ENCODE measurements at regions not wholly inside any gene's neighbourhood (a gene's known extent, or its start where the extent isn't known, plus 50 kb on each side); places are given as distances from the start of the nearest gene placed in this dataset.
A peak's percentile ranks its signal among the peaks of the same experiment; 100 is the strongest.
"Not testable (repeated sequence)": the region's sequence is repeated elsewhere in the genome, so short reads cannot be mapped to it uniquely, and the experiment has no call there.

GRCh38 chr5:75839547-75839946, 122.3 kb upstream of the POC5 start:
- DNase-seq = no peak

GRCh38 chr5:75837258-75837841, 120.1 kb upstream of the POC5 start:
- DNase-seq = no peak

- no peak for DNase-seq
Measured at GRCh38 chr5:75831561-75831960, 114.3 kb upstream of the POC5 start.

- DNase-seq = no peak
Measured at GRCh38 chr5:75828029-75828428, 110.8 kb upstream of the POC5 start.

GRCh38 chr5:75824323-75824722, 107.1 kb upstream of the POC5 start:
- DNase-seq = no peak

- no peak for DNase-seq
Measured at GRCh38 chr5:75823811-75824210, 106.6 kb upstream of the POC5 start.

GRCh38 chr5:75818661-75819060, 101.4 kb upstream of the POC5 start:
- no peak for DNase-seq

GRCh38 chr5:75799695-75800094, 82.5 kb upstream of the POC5 start:
- DNase-seq = peak; percentile 13

GRCh38 chr5:75769338-75769737, 52.1 kb upstream of the POC5 start:
- not testable (repeated sequence) for DNase-seq
